HEK293 (cell line): ENCODE measurements at regions not wholly inside any gene's neighbourhood (a gene's known extent, or its start where the extent isn't known, plus 50 kb on each side); places are given as distances from the start of the nearest gene placed in this dataset.

ENCODE experiments used
- CTCF ChIA-PET: fragments of 350-600 bp; formaldehyde crosslinking; extraction: SDS; loops from one replicate; lab custom pipeline; 2021; ENCODE audit warnings: antibody characterized with exemption; lab: Yijun Ruan, JAX
- POLR2A ChIA-PET: fragments of 300-600 bp; formaldehyde crosslinking; extraction: SDS; loops from one replicate; lab custom pipeline; 2020; ENCODE audit warnings: antibody characterized with exemption, inconsistent platforms; lab: Yijun Ruan, JAX
- H3K27ac ChIP-seq: fragments of 200-500 bp; sonication (Bioruptor generic); 2 replicates; pipeline ENCODE4 v1.5.1; 2014; ENCODE audit warnings: low read depth, low read length, control low read depth, inconsistent platforms; ENCODE audit errors: extremely low read depth
- H3K36me3 ChIP-seq, 2 experiments: fragments of 200-500 bp in 1 of 2; sonication (Bioruptor generic) in 1 of 2; 1 replicate in 1 of 2; 2 replicates in 1 of 2; pipeline ENCODE4 v1.5.1; 2014 to 2017; ENCODE audit warnings: inconsistent platforms in 2 of 2, low read length in 2 of 2; ENCODE audit not compliant: control insufficient read depth in 2 of 2, insufficient read depth in 1 of 2
- H3K4me1 ChIP-seq: fragments of 200-500 bp; sonication (Bioruptor generic); 2 replicates; pipeline ENCODE4 v1.5.1; 2014; ENCODE audit warnings: mild to moderate bottlenecking, low read length, inconsistent platforms; ENCODE audit not compliant: control insufficient read depth, insufficient read depth
- H3K4me3 ChIP-seq: 2 replicates; pipeline ENCODE4 v1.5.1; 2011; ENCODE audit warnings: low read depth, mild to moderate bottlenecking, control low read depth, low read length, moderate library complexity
- H3K9me3 ChIP-seq: fragments of 200-500 bp; sonication (Bioruptor generic); 2 replicates; pipeline ENCODE4 v1.5.1; 2014; ENCODE audit warnings: low read depth, low read length, inconsistent platforms; ENCODE audit not compliant: control insufficient read depth, insufficient read depth
- KLF9 ChIP-seq: fragments of 450-650 bp; formaldehyde crosslinking; IDR thresholded peaks from 2 replicates; pipeline ENCODE4 v1.5.1; 2016; ENCODE audit warnings: missing biosample characterization, missing genetic modification characterization, low read depth
- SCRT2 ChIP-seq: fragments of 450-650 bp; formaldehyde crosslinking; IDR thresholded peaks from 2 replicates; pipeline ENCODE4 v1.5.1; 2016; ENCODE audit warnings: missing biosample characterization, missing genetic modification characterization
- ZBTB8A ChIP-seq: fragments of 450-650 bp; formaldehyde crosslinking; IDR thresholded peaks from 2 replicates; pipeline ENCODE4 v1.5.1; 2016; ENCODE audit warnings: missing biosample characterization, missing genetic modification characterization
- ZNF114 ChIP-seq: fragments of 450-650 bp; formaldehyde crosslinking; IDR thresholded peaks from 2 replicates; pipeline ENCODE4 v1.5.0; 2017; ENCODE audit warnings: missing biosample characterization, missing genetic modification characterization
- ZNF121 ChIP-seq: fragments of 450-650 bp; formaldehyde crosslinking; IDR thresholded peaks from 2 replicates; pipeline ENCODE4 v1.5.1; 2016; ENCODE audit warnings: missing biosample characterization, missing genetic modification characterization
- ZNF146 ChIP-seq: fragments of 450-650 bp; formaldehyde crosslinking; IDR thresholded peaks from 2 replicates; pipeline ENCODE4 v1.5.1; 2016; ENCODE audit warnings: missing biosample characterization, missing genetic modification characterization
- ZNF155 ChIP-seq: fragments of 450-650 bp; formaldehyde crosslinking; IDR thresholded peaks from 2 replicates; pipeline ENCODE4 v1.5.1; 2016; ENCODE audit warnings: missing biosample characterization, missing genetic modification characterization
- ZNF211 ChIP-seq: fragments of 450-650 bp; formaldehyde crosslinking; IDR thresholded peaks from 2 replicates; pipeline ENCODE4 v1.5.1; 2016; ENCODE audit warnings: low read depth, missing biosample characterization, missing genetic modification characterization
- ZNF223 ChIP-seq: fragments of 450-650 bp; formaldehyde crosslinking; IDR thresholded peaks from 2 replicates; pipeline ENCODE4 v1.5.1; 2016; ENCODE audit warnings: missing biosample characterization, missing genetic modification characterization
- ZNF350 ChIP-seq: fragments of 450-650 bp; formaldehyde crosslinking; IDR thresholded peaks from 2 replicates; pipeline ENCODE4 v1.5.0; 2017; ENCODE audit warnings: missing biosample characterization, mild to moderate bottlenecking, missing genetic modification characterization
- ZNF426 ChIP-seq: fragments of 450-650 bp; formaldehyde crosslinking; IDR thresholded peaks from 2 replicates; pipeline ENCODE4 v1.5.1; 2017; ENCODE audit warnings: missing biosample characterization, missing genetic modification characterization, mild to moderate bottlenecking, inconsistent platforms, moderate library complexity
- ZNF514 ChIP-seq: fragments of 450-650 bp; formaldehyde crosslinking; IDR thresholded peaks from 2 replicates; pipeline ENCODE4 v1.5.1; 2016; ENCODE audit warnings: missing biosample characterization, missing genetic modification characterization
- ZNF560 ChIP-seq: fragments of 450-650 bp; formaldehyde crosslinking; IDR thresholded peaks from 2 replicates; pipeline ENCODE4 v1.5.1; 2017; ENCODE audit warnings: missing biosample characterization, missing genetic modification characterization, borderline replicate concordance
- ZNF670 ChIP-seq: fragments of 450-650 bp; formaldehyde crosslinking; IDR thresholded peaks from 2 replicates; pipeline ENCODE4 v1.5.1; 2016; ENCODE audit warnings: missing biosample characterization, missing genetic modification characterization, low read depth
- ZNF830 ChIP-seq: fragments of 450-650 bp; IDR thresholded peaks from 2 replicates; pipeline ENCODE4 v1.5.0; 2018; ENCODE audit warnings: missing biosample characterization, missing genetic modification characterization, low read depth, mild to moderate bottlenecking, moderate library complexity
- ZSCAN16 ChIP-seq: fragments of 450-650 bp; formaldehyde crosslinking; IDR thresholded peaks from 2 replicates; pipeline ENCODE4 v1.5.1; 2016; ENCODE audit warnings: missing biosample characterization, missing genetic modification characterization
- TF ChIP-seq, protein P1 (sequence below): fragments of 450-650 bp; formaldehyde crosslinking; IDR thresholded peaks from 2 replicates; pipeline ENCODE4 v1.5.1; 2017; ENCODE audit warnings: missing biosample characterization, missing genetic modification characterization
- TF ChIP-seq, protein P2 (sequence below): sonication (generic); formaldehyde crosslinking; IDR thresholded peaks from 2 replicates; pipeline ENCODE4 v1.8.1; 2022; ENCODE audit warnings: mild to moderate bottlenecking, moderate library complexity, missing genetic modification reagents
- TF ChIP-seq, protein P3 (sequence below): fragments of 450-650 bp; IDR thresholded peaks from 2 replicates; pipeline ENCODE4 v1.5.1; 2018; ENCODE audit warnings: missing biosample characterization, mild to moderate bottlenecking, missing genetic modification characterization
- TF ChIP-seq, protein P4 (sequence below): fragments of 450-650 bp; formaldehyde crosslinking; IDR thresholded peaks from 2 replicates; pipeline ENCODE4 v1.5.1; 2017; ENCODE audit warnings: missing biosample characterization, mild to moderate bottlenecking, missing genetic modification characterization, moderate library complexity
- TF ChIP-seq, protein P5 (sequence below): fragments of 450-650 bp; formaldehyde crosslinking; IDR thresholded peaks from 2 replicates; pipeline ENCODE4 v1.5.1; 2016; ENCODE audit warnings: missing biosample characterization, missing genetic modification characterization
- TF ChIP-seq, protein P6 (sequence below): fragments of 450-650 bp; formaldehyde crosslinking; IDR thresholded peaks from 2 replicates; pipeline ENCODE4 v1.5.1; 2016; ENCODE audit warnings: missing biosample characterization, missing genetic modification characterization
- TF ChIP-seq, protein P7 (sequence below): fragments of 450-650 bp; IDR thresholded peaks from 2 replicates; pipeline ENCODE4 v1.5.1; 2018; ENCODE audit warnings: missing biosample characterization, missing genetic modification characterization

DNA sequence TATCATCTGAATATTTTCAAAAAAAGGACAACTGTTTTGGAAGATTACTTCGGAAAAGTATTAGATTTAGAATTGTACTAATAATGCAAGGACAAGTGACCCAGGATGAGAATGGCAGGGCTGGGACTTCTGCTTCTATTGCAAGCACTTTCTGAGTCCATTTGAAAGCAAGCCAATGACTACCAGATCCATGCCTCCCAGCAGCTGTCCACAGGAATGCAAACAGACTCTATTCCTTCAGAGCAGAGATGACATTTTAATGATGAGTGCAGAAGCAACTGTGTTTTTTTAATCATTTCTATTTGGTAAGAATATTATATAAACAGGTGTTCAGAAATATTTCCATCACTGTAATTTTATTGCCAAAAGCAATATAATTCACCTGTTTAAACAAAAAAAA is 456.7 kb downstream of the SOX11 start (continued):
- TF ChIP-seq, protein P1, sequence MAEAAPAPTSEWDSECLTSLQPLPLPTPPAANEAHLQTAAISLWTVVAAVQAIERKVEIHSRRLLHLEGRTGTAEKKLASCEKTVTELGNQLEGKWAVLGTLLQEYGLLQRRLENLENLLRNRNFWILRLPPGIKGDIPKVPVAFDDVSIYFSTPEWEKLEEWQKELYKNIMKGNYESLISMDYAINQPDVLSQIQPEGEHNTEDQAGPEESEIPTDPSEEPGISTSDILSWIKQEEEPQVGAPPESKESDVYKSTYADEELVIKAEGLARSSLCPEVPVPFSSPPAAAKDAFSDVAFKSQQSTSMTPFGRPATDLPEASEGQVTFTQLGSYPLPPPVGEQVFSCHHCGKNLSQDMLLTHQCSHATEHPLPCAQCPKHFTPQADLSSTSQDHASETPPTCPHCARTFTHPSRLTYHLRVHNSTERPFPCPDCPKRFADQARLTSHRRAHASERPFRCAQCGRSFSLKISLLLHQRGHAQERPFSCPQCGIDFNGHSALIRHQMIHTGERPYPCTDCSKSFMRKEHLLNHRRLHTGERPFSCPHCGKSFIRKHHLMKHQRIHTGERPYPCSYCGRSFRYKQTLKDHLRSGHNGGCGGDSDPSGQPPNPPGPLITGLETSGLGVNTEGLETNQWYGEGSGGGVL (tag by site-specific recombination), result no peak
- TF ChIP-seq ZNF121, result no peak
- no peak for TF ChIP-seq ZSCAN16 (tag by site-specific recombination)
- TF ChIP-seq ZNF155 (tag by site-specific recombination), result no peak
- TF ChIP-seq ZBTB8A (tag by site-specific recombination), result no peak
- TF ChIP-seq ZNF223, result no peak
- TF ChIP-seq ZNF114 (tag by site-specific recombination), result no peak
- TF ChIP-seq ZNF670 (tag by site-specific recombination), result no peak
- no peak for TF ChIP-seq ZNF146 (tag by site-specific recombination)
- no peak for TF ChIP-seq ZNF830 (tag by site-specific recombination)

DNA sequence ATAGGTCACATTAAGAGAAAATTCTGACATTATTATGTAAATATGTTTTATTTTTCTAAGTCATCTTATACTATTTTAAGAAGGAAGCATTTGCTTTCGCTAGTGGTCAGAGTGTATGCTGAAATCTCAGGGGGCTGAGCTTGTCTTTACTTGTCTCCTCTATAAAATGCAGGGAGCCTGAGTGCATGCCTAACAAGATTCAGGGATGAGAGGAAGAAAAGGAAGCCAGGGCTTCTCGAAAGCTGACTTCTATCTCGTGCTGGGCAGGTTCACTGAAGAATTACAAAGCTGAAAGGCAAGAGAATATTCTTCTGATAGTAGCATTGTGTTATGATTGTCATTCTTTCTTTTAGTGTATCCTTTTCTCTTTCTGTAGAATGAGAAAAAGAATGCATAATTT is 467.4 kb downstream of the SOX11 start:
- H3K9me3 ChIP-seq, result no peaks in the 10 kb centered on the region
- ChIA-PET CTCF (no interaction called here), POLR2A (no interaction called here)
- no peaks in the 10 kb centered on the region for H3K4me1 ChIP-seq
- no peak for TF ChIP-seq KLF9
- no peak for TF ChIP-seq ZNF560 (tag by site-specific recombination)
- TF ChIP-seq, protein P2, sequence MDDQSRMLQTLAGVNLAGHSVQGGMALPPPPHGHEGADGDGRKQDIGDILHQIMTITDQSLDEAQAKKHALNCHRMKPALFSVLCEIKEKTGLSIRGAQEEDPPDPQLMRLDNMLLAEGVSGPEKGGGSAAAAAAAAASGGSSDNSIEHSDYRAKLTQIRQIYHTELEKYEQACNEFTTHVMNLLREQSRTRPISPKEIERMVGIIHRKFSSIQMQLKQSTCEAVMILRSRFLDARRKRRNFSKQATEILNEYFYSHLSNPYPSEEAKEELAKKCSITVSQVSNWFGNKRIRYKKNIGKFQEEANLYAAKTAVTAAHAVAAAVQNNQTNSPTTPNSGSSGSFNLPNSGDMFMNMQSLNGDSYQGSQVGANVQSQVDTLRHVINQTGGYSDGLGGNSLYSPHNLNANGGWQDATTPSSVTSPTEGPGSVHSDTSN (CRISPR knock-in tag), result no peak
- TF ChIP-seq, protein P3, sequence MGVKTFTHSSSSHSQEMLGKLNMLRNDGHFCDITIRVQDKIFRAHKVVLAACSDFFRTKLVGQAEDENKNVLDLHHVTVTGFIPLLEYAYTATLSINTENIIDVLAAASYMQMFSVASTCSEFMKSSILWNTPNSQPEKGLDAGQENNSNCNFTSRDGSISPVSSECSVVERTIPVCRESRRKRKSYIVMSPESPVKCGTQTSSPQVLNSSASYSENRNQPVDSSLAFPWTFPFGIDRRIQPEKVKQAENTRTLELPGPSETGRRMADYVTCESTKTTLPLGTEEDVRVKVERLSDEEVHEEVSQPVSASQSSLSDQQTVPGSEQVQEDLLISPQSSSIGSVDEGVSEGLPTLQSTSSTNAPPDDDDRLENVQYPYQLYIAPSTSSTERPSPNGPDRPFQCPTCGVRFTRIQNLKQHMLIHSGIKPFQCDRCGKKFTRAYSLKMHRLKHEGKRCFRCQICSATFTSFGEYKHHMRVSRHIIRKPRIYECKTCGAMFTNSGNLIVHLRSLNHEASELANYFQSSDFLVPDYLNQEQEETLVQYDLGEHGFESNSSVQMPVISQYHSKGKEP (tag by site-specific recombination), result no peak
- TF ChIP-seq ZNF514 (tag by site-specific recombination), result no peak
- H3K27ac ChIP-seq, result no peak overlapping the region
- H3K36me3 ChIP-seq, result no peaks in the 10 kb centered on the region
- no peak overlapping the region for H3K4me3 ChIP-seq

DNA sequence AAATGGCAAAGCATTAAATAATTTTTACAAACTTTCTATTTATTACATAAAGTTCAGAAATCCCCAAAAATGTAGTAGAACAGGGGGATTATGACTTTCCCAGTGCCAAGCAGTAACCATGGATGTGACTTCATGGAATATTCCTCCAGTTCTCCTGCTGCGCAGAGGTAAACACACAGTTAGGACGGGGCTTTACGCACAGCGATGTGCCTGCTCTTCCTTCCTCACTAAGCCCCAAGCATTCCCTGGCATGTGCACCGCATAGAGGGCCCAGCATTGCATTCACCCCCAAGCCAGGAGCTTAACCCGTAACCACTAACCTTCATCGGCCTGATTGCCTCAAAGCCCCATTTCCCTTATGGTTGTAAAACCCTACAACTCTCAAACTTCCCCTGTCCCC is 471.7 kb downstream of the SOX11 start:
- CTCF ChIA-PET, result no interaction called here
- POLR2A ChIA-PET, result no interaction called here
- Histone ChIP-seq H3K4me1 (no peaks in the 10 kb centered on the region), H3K9me3 (no peaks in the 10 kb centered on the region), H3K4me3 (no peak overlapping the region), H3K27ac (no peak overlapping the region), H3K36me3 (no peaks in the 10 kb centered on the region)
- TF ChIP-seq, protein P4, sequence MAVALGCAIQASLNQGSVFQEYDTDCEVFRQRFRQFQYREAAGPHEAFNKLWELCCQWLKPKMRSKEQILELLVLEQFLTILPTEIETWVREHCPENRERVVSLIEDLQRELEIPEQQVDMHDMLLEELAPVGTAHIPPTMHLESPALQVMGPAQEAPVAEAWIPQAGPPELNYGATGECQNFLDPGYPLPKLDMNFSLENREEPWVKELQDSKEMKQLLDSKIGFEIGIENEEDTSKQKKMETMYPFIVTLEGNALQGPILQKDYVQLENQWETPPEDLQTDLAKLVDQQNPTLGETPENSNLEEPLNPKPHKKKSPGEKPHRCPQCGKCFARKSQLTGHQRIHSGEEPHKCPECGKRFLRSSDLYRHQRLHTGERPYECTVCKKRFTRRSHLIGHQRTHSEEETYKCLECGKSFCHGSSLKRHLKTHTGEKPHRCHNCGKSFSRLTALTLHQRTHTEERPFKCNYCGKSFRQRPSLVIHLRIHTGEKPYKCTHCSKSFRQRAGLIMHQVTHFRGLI, result no peak
- TF ChIP-seq, protein P5, sequence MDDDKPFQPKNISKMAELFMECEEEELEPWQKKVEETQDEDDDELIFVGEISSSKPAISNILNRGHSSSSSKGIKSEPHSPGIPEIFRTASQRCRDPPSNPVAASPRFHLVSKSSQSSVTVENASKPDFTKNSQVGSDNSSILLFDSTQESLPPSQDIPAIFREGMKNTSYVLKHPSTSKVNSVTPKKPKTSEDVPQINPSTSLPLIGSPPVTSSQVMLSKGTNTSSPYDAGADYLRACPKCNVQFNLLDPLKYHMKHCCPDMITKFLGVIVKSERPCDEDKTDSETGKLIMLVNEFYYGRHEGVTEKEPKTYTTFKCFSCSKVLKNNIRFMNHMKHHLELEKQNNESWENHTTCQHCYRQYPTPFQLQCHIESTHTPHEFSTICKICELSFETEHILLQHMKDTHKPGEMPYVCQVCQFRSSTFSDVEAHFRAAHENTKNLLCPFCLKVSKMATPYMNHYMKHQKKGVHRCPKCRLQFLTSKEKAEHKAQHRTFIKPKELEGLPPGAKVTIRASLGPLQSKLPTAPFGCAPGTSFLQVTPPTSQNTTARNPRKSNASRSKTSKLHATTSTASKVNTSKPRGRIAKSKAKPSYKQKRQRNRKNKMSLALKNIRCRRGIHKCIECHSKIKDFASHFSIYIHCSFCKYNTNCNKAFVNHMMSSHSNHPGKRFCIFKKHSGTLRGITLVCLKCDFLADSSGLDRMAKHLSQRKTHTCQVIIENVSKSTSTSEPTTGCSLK, result no peak
- TF ChIP-seq, protein P6, sequence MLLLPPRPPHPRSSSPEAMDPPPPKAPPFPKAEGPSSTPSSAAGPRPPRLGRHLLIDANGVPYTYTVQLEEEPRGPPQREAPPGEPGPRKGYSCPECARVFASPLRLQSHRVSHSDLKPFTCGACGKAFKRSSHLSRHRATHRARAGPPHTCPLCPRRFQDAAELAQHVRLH, result no peak
- TF ChIP-seq ZNF350 (tag by site-specific recombination), result no peak
- TF ChIP-seq ZNF211 (tag by site-specific recombination), result no peak
- TF ChIP-seq, protein P7, sequence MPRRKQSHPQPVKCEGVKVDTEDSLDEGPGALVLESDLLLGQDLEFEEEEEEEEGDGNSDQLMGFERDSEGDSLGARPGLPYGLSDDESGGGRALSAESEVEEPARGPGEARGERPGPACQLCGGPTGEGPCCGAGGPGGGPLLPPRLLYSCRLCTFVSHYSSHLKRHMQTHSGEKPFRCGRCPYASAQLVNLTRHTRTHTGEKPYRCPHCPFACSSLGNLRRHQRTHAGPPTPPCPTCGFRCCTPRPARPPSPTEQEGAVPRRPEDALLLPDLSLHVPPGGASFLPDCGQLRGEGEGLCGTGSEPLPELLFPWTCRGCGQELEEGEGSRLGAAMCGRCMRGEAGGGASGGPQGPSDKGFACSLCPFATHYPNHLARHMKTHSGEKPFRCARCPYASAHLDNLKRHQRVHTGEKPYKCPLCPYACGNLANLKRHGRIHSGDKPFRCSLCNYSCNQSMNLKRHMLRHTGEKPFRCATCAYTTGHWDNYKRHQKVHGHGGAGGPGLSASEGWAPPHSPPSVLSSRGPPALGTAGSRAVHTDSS (tag by site-specific recombination), result no peak
- no peak for TF ChIP-seq SCRT2 (tag by site-specific recombination)
- TF ChIP-seq ZNF426, result no peak
